IMR-90 (cell line): ENCODE measurements at regions not wholly inside any gene's neighbourhood (a gene's known extent, or its start where the extent isn't known, plus 50 kb on each side); places are given as distances from the start of the nearest gene placed in this dataset.

Experiments used
- BHLHE40 ChIP-seq: fragments of 150-350 bp; IDR thresholded peaks from 2 replicates; pipeline ENCODE4 v1.6.1; 2016; ENCODE audit warnings: mild to moderate bottlenecking, low read depth, low read length
- CEBPB ChIP-seq: IDR thresholded peaks from 2 replicates; pipeline ENCODE4 v1.6.1; 2012; ENCODE audit warnings: low read depth, low read length, improper control_type of control experiment
- CHD1 ChIP-seq: IDR thresholded peaks from 2 replicates; pipeline ENCODE4 v1.6.1; 2012; ENCODE audit warnings: low read depth, low read length, improper control_type of control experiment
- FOS ChIP-seq: fragments of 150-350 bp; IDR thresholded peaks from 2 replicates; pipeline ENCODE4 v1.6.1; 2016; ENCODE audit warnings: low read depth, low read length
- MAFK ChIP-seq: IDR thresholded peaks from 2 replicates; pipeline ENCODE4 v1.6.1; 2012; ENCODE audit warnings: low read depth, low read length, improper control_type of control experiment
- MAZ ChIP-seq: IDR thresholded peaks from 2 replicates; pipeline ENCODE4 v1.6.1; 2012; ENCODE audit warnings: low read depth, mild to moderate bottlenecking, low read length, improper control_type of control experiment, moderate library complexity, borderline replicate concordance
- MXI1 ChIP-seq: IDR thresholded peaks from 2 replicates; pipeline ENCODE4 v1.6.1; 2012; ENCODE audit warnings: low read depth, mild to moderate bottlenecking, low read length, moderate library complexity, borderline replicate concordance
- POLR2A ChIP-seq: IDR thresholded peaks from 2 replicates; pipeline ENCODE4 v1.6.1; 2012; ENCODE audit warnings: mild to moderate bottlenecking, low read depth, low read length
- RAD21 ChIP-seq: IDR thresholded peaks from 2 replicates; pipeline ENCODE4 v1.6.1; 2012; ENCODE audit warnings: low read length, improper control_type of control experiment
- RCOR1 ChIP-seq: IDR thresholded peaks from 2 replicates; pipeline ENCODE4 v1.6.1; 2012; ENCODE audit warnings: mild to moderate bottlenecking, low read length, improper control_type of control experiment; ENCODE audit not compliant: insufficient replicate concordance
- RFX5 ChIP-seq: IDR thresholded peaks from 2 replicates; pipeline ENCODE4 v1.8.0; 2012; ENCODE audit warnings: low read depth, mild to moderate bottlenecking, low read length, moderate library complexity
- TF ChIP-seq, protein P1 (sequence below): conservative IDR thresholded peaks from 2 replicates; pipeline ENCODE4 v1.5.1; 2012; ENCODE audit warnings: mild to moderate bottlenecking, low read depth, low read length, improper control_type of control experiment
- TF ChIP-seq, protein P2 (sequence below): fragments of 150-350 bp; IDR thresholded peaks from 2 replicates; pipeline ENCODE4 v1.6.1; 2017; ENCODE audit warnings: mild to moderate bottlenecking, antibody characterized with exemption, low read length, low read depth
- TF ChIP-seq, protein P3 (sequence below): fragments of 150-350 bp; IDR thresholded peaks from 2 replicates; pipeline ENCODE4 v1.6.1; 2016; ENCODE audit warnings: low read depth, mild to moderate bottlenecking, low read length, moderate library complexity, borderline replicate concordance

DNA sequence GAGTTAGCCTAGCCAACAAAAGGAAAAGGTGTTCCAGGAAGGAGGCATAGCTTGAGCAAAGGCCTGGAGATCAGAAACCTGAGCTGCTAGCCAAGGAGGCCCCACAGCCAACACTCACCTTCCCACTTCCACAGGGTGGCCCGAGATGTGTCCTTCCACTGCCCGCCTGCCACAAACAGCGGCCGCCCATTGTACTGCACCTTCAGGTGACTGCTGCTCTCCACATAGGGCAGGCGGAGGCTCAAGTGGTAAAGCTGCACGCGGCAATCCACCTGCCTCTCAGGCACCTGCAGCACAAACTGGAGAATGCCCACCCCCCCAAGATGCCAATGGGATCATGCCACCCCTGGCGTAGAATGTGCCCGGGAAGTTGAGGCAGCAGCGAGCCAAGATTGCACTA lies 111.5 kb downstream of the RMI2 start:
- TF ChIP-seq, protein P1, sequence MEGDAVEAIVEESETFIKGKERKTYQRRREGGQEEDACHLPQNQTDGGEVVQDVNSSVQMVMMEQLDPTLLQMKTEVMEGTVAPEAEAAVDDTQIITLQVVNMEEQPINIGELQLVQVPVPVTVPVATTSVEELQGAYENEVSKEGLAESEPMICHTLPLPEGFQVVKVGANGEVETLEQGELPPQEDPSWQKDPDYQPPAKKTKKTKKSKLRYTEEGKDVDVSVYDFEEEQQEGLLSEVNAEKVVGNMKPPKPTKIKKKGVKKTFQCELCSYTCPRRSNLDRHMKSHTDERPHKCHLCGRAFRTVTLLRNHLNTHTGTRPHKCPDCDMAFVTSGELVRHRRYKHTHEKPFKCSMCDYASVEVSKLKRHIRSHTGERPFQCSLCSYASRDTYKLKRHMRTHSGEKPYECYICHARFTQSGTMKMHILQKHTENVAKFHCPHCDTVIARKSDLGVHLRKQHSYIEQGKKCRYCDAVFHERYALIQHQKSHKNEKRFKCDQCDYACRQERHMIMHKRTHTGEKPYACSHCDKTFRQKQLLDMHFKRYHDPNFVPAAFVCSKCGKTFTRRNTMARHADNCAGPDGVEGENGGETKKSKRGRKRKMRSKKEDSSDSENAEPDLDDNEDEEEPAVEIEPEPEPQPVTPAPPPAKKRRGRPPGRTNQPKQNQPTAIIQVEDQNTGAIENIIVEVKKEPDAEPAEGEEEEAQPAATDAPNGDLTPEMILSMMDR: no peak
- TF ChIP-seq RCOR1 (no peak), POLR2A (no peak), CEBPB (no peak), MXI1 (no peak), FOS (no peak), RAD21 (no peak), MAZ (no peak), BHLHE40 (no peak), RFX5 (no peak), CHD1 (no peak), MAFK (no peak)
- TF ChIP-seq, protein P2, sequence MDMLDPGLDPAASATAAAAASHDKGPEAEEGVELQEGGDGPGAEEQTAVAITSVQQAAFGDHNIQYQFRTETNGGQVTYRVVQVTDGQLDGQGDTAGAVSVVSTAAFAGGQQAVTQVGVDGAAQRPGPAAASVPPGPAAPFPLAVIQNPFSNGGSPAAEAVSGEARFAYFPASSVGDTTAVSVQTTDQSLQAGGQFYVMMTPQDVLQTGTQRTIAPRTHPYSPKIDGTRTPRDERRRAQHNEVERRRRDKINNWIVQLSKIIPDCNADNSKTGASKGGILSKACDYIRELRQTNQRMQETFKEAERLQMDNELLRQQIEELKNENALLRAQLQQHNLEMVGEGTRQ: no peak
- TF ChIP-seq, protein P3, sequence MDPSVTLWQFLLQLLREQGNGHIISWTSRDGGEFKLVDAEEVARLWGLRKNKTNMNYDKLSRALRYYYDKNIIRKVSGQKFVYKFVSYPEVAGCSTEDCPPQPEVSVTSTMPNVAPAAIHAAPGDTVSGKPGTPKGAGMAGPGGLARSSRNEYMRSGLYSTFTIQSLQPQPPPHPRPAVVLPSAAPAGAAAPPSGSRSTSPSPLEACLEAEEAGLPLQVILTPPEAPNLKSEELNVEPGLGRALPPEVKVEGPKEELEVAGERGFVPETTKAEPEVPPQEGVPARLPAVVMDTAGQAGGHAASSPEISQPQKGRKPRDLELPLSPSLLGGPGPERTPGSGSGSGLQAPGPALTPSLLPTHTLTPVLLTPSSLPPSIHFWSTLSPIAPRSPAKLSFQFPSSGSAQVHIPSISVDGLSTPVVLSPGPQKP: no peak
